ENCODE measurements at regions not wholly inside any gene's neighbourhood (a gene's known extent, or its start where the extent isn't known, plus 50 kb on each side); places are given as distances from the start of the nearest gene placed in this dataset.

GRCh38 chr4:72974694-72975487 lies 94.6 kb downstream of the COX18 start:
- Histone ChIP-seq H3K36me3 (replicated peaks in 1 of 2; ENCODE audit: insufficient read depth in 1 of 2, low read depth in 2 of 2) (no peaks in the 10 kb centered on the region), H3K4me1 (no peaks in the 10 kb centered on the region), H3K9me3 (no peaks in the 10 kb centered on the region), H3K4me3 (no peak overlapping the region), H3K27ac (no peak overlapping the region), H3K27me3 (no peaks in the 10 kb centered on the region)
- intact Hi-C loops (cut with DNase I) = no loop called here
- ATAC-seq = no peak
- no peak for DNase-seq
- 62 to 69% methylated on average over 8 of the region's 8 CpGs for WGBS, 2 donors
- TF ChIP-seq POLR2A (IDR thresholded peaks at IDR 0.05) (no peak), CTCF (IDR thresholded peaks at IDR 0.05) (no peak)

- no peak overlapping the region for H3K27ac ChIP-seq
- H3K4me1 ChIP-seq = no peaks in the 10 kb centered on the region
- H3K4me3 ChIP-seq = no peak overlapping the region
- TF ChIP-seq POLR2A (IDR thresholded peaks at IDR 0.05) (no peak), CTCF (IDR thresholded peaks at IDR 0.05) (no peak)
- no peaks in the 10 kb centered on the region for H3K27me3 ChIP-seq
- no peaks in the 10 kb centered on the region for H3K9me3 ChIP-seq
- H3K36me3 ChIP-seq (replicated peaks in 1 of 2; ENCODE audit: insufficient read depth in 1 of 2, low read depth in 2 of 2) = no peaks in the 10 kb centered on the region
- intact Hi-C loops (cut with DNase I) = no loop called here
- WGBS, 2 donors = 72 to 86% methylated on average over 3 of the region's 3 CpGs
- ATAC-seq = no peak
- DNase-seq = no peak
Observed at GRCh38 chr4:72971572-72971971, 97.9 kb downstream of the COX18 start.

GRCh38 chr4:72970756-72971155 lies 98.8 kb downstream of the COX18 start:
- DNase-seq = no peak
- intact Hi-C loops (cut with DNase I) = no loop called here
- TF ChIP-seq CTCF (IDR thresholded peaks at IDR 0.05) (no peak), POLR2A (IDR thresholded peaks at IDR 0.05) (no peak)
- no peaks in the 10 kb centered on the region for H3K36me3 ChIP-seq (replicated peaks in 1 of 2; ENCODE audit: insufficient read depth in 1 of 2, low read depth in 2 of 2)
- no peak for ATAC-seq
- H3K9me3 ChIP-seq = no peaks in the 10 kb centered on the region
- no peaks in the 10 kb centered on the region for H3K4me1 ChIP-seq
- H3K4me3 ChIP-seq = no peak overlapping the region
- 89 to 91% methylated on average over 2 of the region's 2 CpGs for WGBS, 2 donors
- no peaks in the 10 kb centered on the region for H3K27me3 ChIP-seq
- no peak overlapping the region for H3K27ac ChIP-seq

GRCh38 chr4:72969976-72970375 lies 99.5 kb downstream of the COX18 start:
- WGBS, 2 donors = 23 to 32% methylated on average over 1 of the region's 1 CpG
- Histone ChIP-seq H3K27ac (no peak overlapping the region), H3K27me3 (no peaks in the 10 kb centered on the region), H3K4me1 (no peaks in the 10 kb centered on the region), H3K9me3 (no peaks in the 10 kb centered on the region), H3K4me3 (no peak overlapping the region), H3K36me3 (replicated peaks in 1 of 2; ENCODE audit: insufficient read depth in 1 of 2, low read depth in 2 of 2) (no peaks in the 10 kb centered on the region)
- no peak for DNase-seq
- TF ChIP-seq CTCF (IDR thresholded peaks at IDR 0.05) (no peak), POLR2A (IDR thresholded peaks at IDR 0.05) (no peak)
- intact Hi-C loops (cut with DNase I) = no loop called here
- no peak for ATAC-seq

GRCh38 chr4:72966652-72967051 lies 102.9 kb downstream of the COX18 start:
- intact Hi-C loops (cut with DNase I) = no loop called here
- 31 to 43% methylated on average over 1 of the region's 1 CpG for WGBS, 2 donors

More at GRCh38 chr4:72966652-72967051, 102.9 kb downstream of the COX18 start:
- Histone ChIP-seq H3K4me3 (no peak overlapping the region), H3K36me3 (replicated peaks in 1 of 2; ENCODE audit: insufficient read depth in 1 of 2, low read depth in 2 of 2) (no peaks in the 10 kb centered on the region), H3K9me3 (no peaks in the 10 kb centered on the region), H3K4me1 (no peaks in the 10 kb centered on the region), H3K27ac (no peak overlapping the region), H3K27me3 (no peaks in the 10 kb centered on the region)
- DNase-seq = no peak
- no peak for TF ChIP-seq CTCF (IDR thresholded peaks at IDR 0.05)
- TF ChIP-seq POLR2A (IDR thresholded peaks at IDR 0.05) = no peak
- no peak for ATAC-seq

Measured in body of pancreas (tissue), 4 donors.